ENCODE measurements at regions not wholly inside any gene's neighbourhood (a gene's known extent, or its start where the extent isn't known, plus 50 kb on each side); places are given as distances from the start of the nearest gene placed in this dataset.

- no peaks in the 10 kb centered on the region for H3K4me1 ChIP-seq (ENCODE audit: control insufficient read depth, low read depth, low read length)
- no peak overlapping the region for H3K9ac ChIP-seq (ENCODE audit: low read length)
- no peak overlapping the region for H3K27ac ChIP-seq (ENCODE audit: low read length)
- H3K9me3 ChIP-seq (ENCODE audit: control insufficient read depth, low read depth, low read length), result no peaks in the 10 kb centered on the region
- no peaks in the 10 kb centered on the region for H3K36me3 ChIP-seq (ENCODE audit: control insufficient read depth, low read depth, low read length)
- H3K27me3 ChIP-seq (ENCODE audit: control insufficient read depth, insufficient read depth, low read length), result no peaks in the 10 kb centered on the region
- H3K4me3 ChIP-seq (ENCODE audit: low read length), result no peak overlapping the region
Observed at GRCh38 chr18:27899893-27900292, 277.0 kb downstream of the CDH2 start.

- Histone ChIP-seq H3K9ac (ENCODE audit: low read length) (no peak overlapping the region), H3K4me1 (ENCODE audit: control insufficient read depth, low read depth, low read length) (no peaks in the 10 kb centered on the region)
Observed at GRCh38 chr18:27894746-27895145, 282.2 kb downstream of the CDH2 start.

GRCh38 chr18:27887711-27888495 lies 289.0 kb downstream of the CDH2 start:
- Histone ChIP-seq H3K36me3 (ENCODE audit: control insufficient read depth, low read depth, low read length) (no peaks in the 10 kb centered on the region), H3K27ac (ENCODE audit: low read length) (no peak overlapping the region), H3K9ac (ENCODE audit: low read length) (no peak overlapping the region), H3K4me3 (ENCODE audit: low read length) (no peak overlapping the region), H3K4me1 (ENCODE audit: control insufficient read depth, low read depth, low read length) (no peaks in the 10 kb centered on the region), H3K9me3 (ENCODE audit: control insufficient read depth, low read depth, low read length) (no peaks in the 10 kb centered on the region), H3K27me3 (ENCODE audit: control insufficient read depth, insufficient read depth, low read length) (no peaks in the 10 kb centered on the region)

More at GRCh38 chr18:27894746-27895145, 282.2 kb downstream of the CDH2 start:
- no peak overlapping the region for H3K4me3 ChIP-seq (ENCODE audit: low read length)
- H3K27ac ChIP-seq (ENCODE audit: low read length), result no peak overlapping the region
- H3K9me3 ChIP-seq (ENCODE audit: control insufficient read depth, low read depth, low read length), result no peaks in the 10 kb centered on the region
- H3K36me3 ChIP-seq (ENCODE audit: control insufficient read depth, low read depth, low read length), result no peaks in the 10 kb centered on the region
- H3K27me3 ChIP-seq (ENCODE audit: control insufficient read depth, insufficient read depth, low read length), result no peaks in the 10 kb centered on the region

- Histone ChIP-seq H3K4me1 (ENCODE audit: control insufficient read depth, low read depth, low read length) (no peaks in the 10 kb centered on the region), H3K36me3 (ENCODE audit: control insufficient read depth, low read depth, low read length) (no peaks in the 10 kb centered on the region), H3K27me3 (ENCODE audit: control insufficient read depth, insufficient read depth, low read length) (no peaks in the 10 kb centered on the region), H3K9ac (ENCODE audit: low read length) (no peak overlapping the region), H3K27ac (ENCODE audit: low read length) (no peak overlapping the region), H3K9me3 (ENCODE audit: control insufficient read depth, low read depth, low read length) (no peaks in the 10 kb centered on the region), H3K4me3 (ENCODE audit: low read length) (no peak overlapping the region)
Observed at GRCh38 chr18:27887287-27887686, 289.6 kb downstream of the CDH2 start.

GRCh38 chr18:27879540-27879939 lies 297.4 kb downstream of the CDH2 start:
- no peaks in the 10 kb centered on the region for H3K36me3 ChIP-seq (ENCODE audit: control insufficient read depth, low read depth, low read length)
- no peaks in the 10 kb centered on the region for H3K27me3 ChIP-seq (ENCODE audit: control insufficient read depth, insufficient read depth, low read length)
- H3K4me1 ChIP-seq (ENCODE audit: control insufficient read depth, low read depth, low read length), result no peaks in the 10 kb centered on the region
- H3K9ac ChIP-seq (ENCODE audit: low read length), result no peak overlapping the region
- no peak overlapping the region for H3K27ac ChIP-seq (ENCODE audit: low read length)
- H3K9me3 ChIP-seq (ENCODE audit: control insufficient read depth, low read depth, low read length), result no peaks in the 10 kb centered on the region
- no peak overlapping the region for H3K4me3 ChIP-seq (ENCODE audit: low read length)

GRCh38 chr18:27871726-27872125 lies 305.2 kb downstream of the CDH2 start:
- no peaks in the 10 kb centered on the region for H3K36me3 ChIP-seq (ENCODE audit: control insufficient read depth, low read depth, low read length)
- no peaks in the 10 kb centered on the region for H3K27me3 ChIP-seq (ENCODE audit: control insufficient read depth, insufficient read depth, low read length)
- H3K4me3 ChIP-seq (ENCODE audit: low read length), result no peak overlapping the region
- H3K9ac ChIP-seq (ENCODE audit: low read length), result no peak overlapping the region
- no peaks in the 10 kb centered on the region for H3K9me3 ChIP-seq (ENCODE audit: control insufficient read depth, low read depth, low read length)
- no peak overlapping the region for H3K27ac ChIP-seq (ENCODE audit: low read length)
- H3K4me1 ChIP-seq (ENCODE audit: control insufficient read depth, low read depth, low read length), result no peaks in the 10 kb centered on the region

GRCh38 chr18:27869735-27870134 lies 307.2 kb downstream of the CDH2 start:
- no peak overlapping the region for H3K9ac ChIP-seq (ENCODE audit: low read length)
- H3K27ac ChIP-seq (ENCODE audit: low read length), result no peak overlapping the region
- H3K36me3 ChIP-seq (ENCODE audit: control insufficient read depth, low read depth, low read length), result no peaks in the 10 kb centered on the region
- no peak overlapping the region for H3K4me3 ChIP-seq (ENCODE audit: low read length)
- no peaks in the 10 kb centered on the region for H3K27me3 ChIP-seq (ENCODE audit: control insufficient read depth, insufficient read depth, low read length)
- H3K9me3 ChIP-seq (ENCODE audit: control insufficient read depth, low read depth, low read length), result no peaks in the 10 kb centered on the region
- H3K4me1 ChIP-seq (ENCODE audit: control insufficient read depth, low read depth, low read length), result no peaks in the 10 kb centered on the region

GRCh38 chr18:27865431-27865830 lies 311.5 kb downstream of the CDH2 start:
- H3K4me3 ChIP-seq (ENCODE audit: low read length), result no peak overlapping the region
- H3K27ac ChIP-seq (ENCODE audit: low read length), result no peak overlapping the region
- H3K9me3 ChIP-seq (ENCODE audit: control insufficient read depth, low read depth, low read length), result no peaks in the 10 kb centered on the region
- no peaks in the 10 kb centered on the region for H3K4me1 ChIP-seq (ENCODE audit: control insufficient read depth, low read depth, low read length)
- no peaks in the 10 kb centered on the region for H3K27me3 ChIP-seq (ENCODE audit: control insufficient read depth, insufficient read depth, low read length)
- H3K36me3 ChIP-seq (ENCODE audit: control insufficient read depth, low read depth, low read length), result no peaks in the 10 kb centered on the region
- H3K9ac ChIP-seq (ENCODE audit: low read length), result no peak overlapping the region

- Histone ChIP-seq H3K4me1 (ENCODE audit: control insufficient read depth, low read depth, low read length) (no peaks in the 10 kb centered on the region), H3K9me3 (ENCODE audit: control insufficient read depth, low read depth, low read length) (no peaks in the 10 kb centered on the region), H3K27me3 (ENCODE audit: control insufficient read depth, insufficient read depth, low read length) (no peaks in the 10 kb centered on the region), H3K27ac (ENCODE audit: low read length) (no peak overlapping the region), H3K4me3 (ENCODE audit: low read length) (no peak overlapping the region), H3K36me3 (ENCODE audit: control insufficient read depth, low read depth, low read length) (no peaks in the 10 kb centered on the region), H3K9ac (ENCODE audit: low read length) (no peak overlapping the region)
Observed at GRCh38 chr18:27863780-27864430, 313.0 kb downstream of the CDH2 start.

GRCh38 chr18:27862041-27862682 lies 314.8 kb downstream of the CDH2 start:
- H3K4me1 ChIP-seq (ENCODE audit: control insufficient read depth, low read depth, low read length), result no peaks in the 10 kb centered on the region
- H3K27me3 ChIP-seq (ENCODE audit: control insufficient read depth, insufficient read depth, low read length), result no peaks in the 10 kb centered on the region
- no peak overlapping the region for H3K9ac ChIP-seq (ENCODE audit: low read length)
- no peaks in the 10 kb centered on the region for H3K36me3 ChIP-seq (ENCODE audit: control insufficient read depth, low read depth, low read length)
- no peak overlapping the region for H3K4me3 ChIP-seq (ENCODE audit: low read length)
- no peak overlapping the region for H3K27ac ChIP-seq (ENCODE audit: low read length)
- no peaks in the 10 kb centered on the region for H3K9me3 ChIP-seq (ENCODE audit: control insufficient read depth, low read depth, low read length)

- Histone ChIP-seq H3K36me3 (ENCODE audit: control insufficient read depth, low read depth, low read length) (no peaks in the 10 kb centered on the region), H3K4me1 (ENCODE audit: control insufficient read depth, low read depth, low read length) (no peaks in the 10 kb centered on the region), H3K9me3 (ENCODE audit: control insufficient read depth, low read depth, low read length) (no peaks in the 10 kb centered on the region), H3K4me3 (ENCODE audit: low read length) (no peak overlapping the region), H3K9ac (ENCODE audit: low read length) (no peak overlapping the region), H3K27ac (ENCODE audit: low read length) (no peak overlapping the region), H3K27me3 (ENCODE audit: control insufficient read depth, insufficient read depth, low read length) (no peaks in the 10 kb centered on the region)
Observed at GRCh38 chr18:27861539-27861938, 315.4 kb downstream of the CDH2 start.

All from iPS-18a (cell line).